GM19023 (cell line): ENCODE measurements at regions not wholly inside any gene's neighbourhood (a gene's known extent, or its start where the extent isn't known, plus 50 kb on each side); places are given as distances from the start of the nearest gene placed in this dataset.
"Not testable (repeated sequence)": the region's sequence is repeated elsewhere in the genome, so short reads cannot be mapped to it uniquely, and the experiment has no call there.

Source experiments
- ATAC-seq: cut with Tn5 transposase; IDR thresholded peaks from one replicate; pipeline ENCODE4 v1.9.1; 2021; ENCODE audit warnings: mild to moderate bottlenecking, moderate library complexity; ENCODE audit not compliant: unreplicated experiment

GRCh38 chr14:36418937-36419336 is 98.5 kb upstream of the MBIP start:
- no peak for ATAC-seq

DNA sequence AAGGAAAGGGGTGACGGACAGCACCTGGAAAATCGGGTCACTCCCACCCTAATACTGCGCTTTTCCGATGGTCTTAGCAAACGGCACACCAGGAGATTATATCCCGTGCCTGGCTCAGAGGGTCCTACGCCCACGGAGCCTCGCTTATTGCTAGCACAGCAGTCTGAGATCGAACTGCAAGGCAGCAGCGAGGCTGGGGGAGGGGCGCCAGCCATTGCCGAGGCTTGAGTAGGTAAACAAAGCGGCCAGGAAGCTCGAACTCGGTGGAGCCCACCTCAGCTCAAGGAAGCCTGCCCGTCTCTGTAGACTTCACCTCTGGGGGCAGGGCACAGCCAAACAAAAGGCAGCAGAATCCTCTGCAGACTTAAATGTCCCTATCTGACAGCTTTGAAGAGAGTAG is 91.5 kb upstream of the MBIP start:
- not testable (repeated sequence) for ATAC-seq

- ATAC-seq: no peak
Observed at GRCh38 chr14:36408388-36408787, 88.0 kb upstream of the MBIP start.

DNA sequence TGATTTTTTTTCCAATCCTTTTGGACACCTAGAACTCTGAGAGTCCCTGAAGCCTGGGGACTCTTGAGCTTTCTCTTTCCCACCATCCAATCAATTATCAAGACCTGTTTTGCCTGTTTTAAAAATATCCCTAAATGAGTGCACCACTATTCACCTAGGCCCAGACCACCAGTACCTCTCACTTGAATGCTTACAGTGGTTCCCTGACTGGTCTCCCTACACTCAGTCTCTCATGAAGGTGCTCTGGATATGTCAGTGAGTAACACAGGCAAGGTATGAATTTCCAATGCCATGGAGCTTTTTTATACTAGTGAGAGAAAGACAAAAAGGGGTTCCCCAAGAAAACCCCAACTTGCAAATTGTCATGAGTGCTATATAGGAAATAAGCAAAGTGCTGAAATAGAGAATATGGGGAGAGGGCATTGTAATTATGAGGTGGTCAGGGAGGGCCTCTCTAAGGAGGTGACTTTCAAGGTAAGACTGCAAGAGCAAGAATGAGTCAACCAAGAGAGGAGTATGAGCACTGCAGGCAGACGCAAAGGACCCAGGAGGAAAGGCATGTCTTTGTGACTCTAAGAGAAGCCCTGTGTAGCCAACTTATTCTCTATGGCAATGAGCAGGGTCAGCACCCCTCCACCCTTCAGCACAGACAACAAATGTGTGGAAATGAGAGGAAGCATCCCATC is 85.3 kb upstream of the MBIP start:
- no peak for ATAC-seq

- no peak for ATAC-seq
Observed at GRCh38 chr14:36402867-36403266, 82.4 kb upstream of the MBIP start.

DNA sequence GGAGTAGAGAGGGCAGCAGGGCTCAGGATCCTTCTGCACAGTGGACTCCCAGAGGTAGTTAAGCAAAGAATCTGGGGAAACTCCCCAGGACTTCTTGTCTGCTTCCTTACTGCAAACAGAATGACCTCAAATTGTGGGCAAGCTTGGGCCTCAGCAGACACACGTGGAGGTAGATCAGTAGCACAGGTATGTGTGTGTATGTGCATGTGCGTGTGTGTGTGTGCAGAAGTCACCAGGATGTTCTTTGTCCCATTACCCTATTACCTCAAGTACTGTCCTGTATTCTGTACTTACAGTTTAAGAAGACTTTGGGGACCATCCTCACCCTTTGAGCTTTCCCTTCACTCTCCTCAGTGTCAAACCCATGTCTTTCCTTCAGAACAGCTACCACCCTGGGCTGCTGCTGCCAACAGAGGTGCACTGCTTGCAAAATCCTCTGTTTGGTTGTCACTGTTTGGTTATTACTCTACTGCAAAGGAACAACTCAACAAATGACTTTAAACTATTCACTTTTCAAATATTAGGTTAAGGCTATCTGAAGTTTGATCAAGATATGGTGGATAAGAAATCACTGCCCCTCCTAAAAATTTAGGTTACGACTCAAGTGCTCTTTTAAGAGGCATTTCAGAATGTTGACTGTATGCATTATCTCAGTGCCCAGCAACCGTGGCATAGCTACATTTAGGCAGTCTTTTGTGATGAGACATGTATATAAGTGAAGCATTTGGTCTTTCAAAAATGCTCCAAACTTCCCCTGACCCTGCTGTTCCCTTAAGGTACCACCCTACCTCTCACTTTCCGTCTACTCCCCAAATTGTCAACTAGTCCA is 78.2 kb upstream of the MBIP start:
- no peak for ATAC-seq

- ATAC-seq: no peak
Observed at GRCh38 chr14:36397357-36397756, 76.9 kb upstream of the MBIP start.

- no peak for ATAC-seq
Observed at GRCh38 chr14:36396798-36397197, 76.4 kb upstream of the MBIP start.

DNA sequence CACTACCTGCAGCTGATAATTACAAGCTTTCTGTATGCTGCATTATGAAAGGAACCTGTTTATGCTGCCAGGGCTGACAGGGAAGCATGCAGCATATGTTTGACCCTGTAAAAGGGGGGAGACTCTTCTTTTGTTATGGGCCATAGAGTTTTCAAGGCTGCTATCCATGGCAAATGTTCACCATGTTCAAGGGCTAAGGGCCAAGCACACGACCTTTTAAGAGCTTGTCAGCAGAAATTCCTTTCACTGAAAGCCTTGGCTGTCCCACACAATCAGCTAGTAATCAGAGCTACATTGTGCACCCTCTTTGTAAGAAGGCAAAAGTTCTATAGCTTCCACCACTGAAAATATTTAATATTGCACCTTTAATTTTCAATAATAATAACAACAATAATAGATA is 74.2 kb upstream of the MBIP start:
- ATAC-seq: no peak

GRCh38 chr14:36390718-36391117 is 70.3 kb upstream of the MBIP start:
- no peak for ATAC-seq

DNA sequence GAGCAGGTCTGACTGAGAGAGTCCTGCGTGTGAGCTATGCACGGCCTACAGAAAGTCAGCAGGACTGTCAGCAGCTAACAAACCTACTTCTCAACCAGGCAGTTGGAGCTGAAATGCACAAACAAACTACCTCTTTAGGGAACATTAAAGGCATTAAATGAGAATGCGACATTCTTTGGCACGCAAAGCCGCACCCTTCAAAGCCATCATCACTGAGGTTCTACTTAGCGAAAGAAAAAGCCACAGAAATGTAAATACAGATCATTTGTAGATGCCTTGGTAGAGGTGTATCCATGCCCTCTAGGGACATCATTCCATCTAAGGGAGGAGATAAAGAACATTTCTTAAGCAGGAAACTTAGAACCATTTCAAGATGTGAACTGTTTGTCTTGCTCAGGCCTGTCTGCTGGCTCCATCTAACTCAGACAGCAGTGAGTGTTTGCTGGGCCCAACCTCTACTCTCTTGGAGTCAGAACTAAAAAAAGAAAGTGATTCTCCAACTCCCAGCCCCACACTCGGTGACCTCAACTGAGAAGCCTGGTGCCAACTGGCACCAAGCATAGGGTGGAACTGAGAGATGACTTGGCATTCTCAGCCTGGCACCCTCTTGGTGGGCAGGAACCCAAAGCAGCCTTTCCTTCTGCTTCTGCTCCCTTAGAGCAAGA is 63.5 kb upstream of the MBIP start:
- ATAC-seq: no peak

- ATAC-seq: peak; percentile 88
Observed at GRCh38 chr14:36373982-36374673, 53.7 kb upstream of the MBIP start.
